ENCODE measurements at regions not wholly inside any gene's neighbourhood (a gene's known extent, or its start where the extent isn't known, plus 50 kb on each side); places are given as distances from the start of the nearest gene placed in this dataset.

DNA sequence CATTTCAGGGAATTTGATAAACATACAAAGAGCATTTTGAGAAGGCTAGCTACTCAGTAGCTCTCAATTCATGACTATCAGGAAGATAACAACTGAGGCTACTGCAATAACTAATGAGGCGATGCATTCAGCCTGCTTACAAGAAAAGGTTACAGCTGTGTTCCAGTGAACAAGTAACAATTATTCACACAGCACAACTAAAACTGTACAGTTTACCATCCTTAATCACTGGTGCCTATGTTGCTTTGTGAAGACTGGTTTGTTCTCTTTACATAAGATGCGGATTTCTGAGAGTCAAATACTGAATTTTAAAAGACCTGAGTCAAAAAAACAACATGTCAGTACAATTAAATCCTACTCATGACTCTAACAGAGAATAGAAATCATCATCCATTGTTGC lies 526.3 kb downstream of the OTOL1 start:
- TF ChIP-seq KLF8 (tag by site-specific recombination; IDR thresholded peaks at IDR 0.05) (no peak), ZBTB20 (tag by site-specific recombination; IDR thresholded peaks at IDR 0.05) (no peak), ZNF10 (tag by site-specific recombination; IDR thresholded peaks at IDR 0.05) (no peak), ZBTB7A (tag by site-specific recombination; IDR thresholded peaks at IDR 0.05; ENCODE audit: low read depth) (no peak), ZFP3 (tag by site-specific recombination; IDR thresholded peaks at IDR 0.05; ENCODE audit: low read depth) (no peak)
- TF ChIP-seq, protein P1, sequence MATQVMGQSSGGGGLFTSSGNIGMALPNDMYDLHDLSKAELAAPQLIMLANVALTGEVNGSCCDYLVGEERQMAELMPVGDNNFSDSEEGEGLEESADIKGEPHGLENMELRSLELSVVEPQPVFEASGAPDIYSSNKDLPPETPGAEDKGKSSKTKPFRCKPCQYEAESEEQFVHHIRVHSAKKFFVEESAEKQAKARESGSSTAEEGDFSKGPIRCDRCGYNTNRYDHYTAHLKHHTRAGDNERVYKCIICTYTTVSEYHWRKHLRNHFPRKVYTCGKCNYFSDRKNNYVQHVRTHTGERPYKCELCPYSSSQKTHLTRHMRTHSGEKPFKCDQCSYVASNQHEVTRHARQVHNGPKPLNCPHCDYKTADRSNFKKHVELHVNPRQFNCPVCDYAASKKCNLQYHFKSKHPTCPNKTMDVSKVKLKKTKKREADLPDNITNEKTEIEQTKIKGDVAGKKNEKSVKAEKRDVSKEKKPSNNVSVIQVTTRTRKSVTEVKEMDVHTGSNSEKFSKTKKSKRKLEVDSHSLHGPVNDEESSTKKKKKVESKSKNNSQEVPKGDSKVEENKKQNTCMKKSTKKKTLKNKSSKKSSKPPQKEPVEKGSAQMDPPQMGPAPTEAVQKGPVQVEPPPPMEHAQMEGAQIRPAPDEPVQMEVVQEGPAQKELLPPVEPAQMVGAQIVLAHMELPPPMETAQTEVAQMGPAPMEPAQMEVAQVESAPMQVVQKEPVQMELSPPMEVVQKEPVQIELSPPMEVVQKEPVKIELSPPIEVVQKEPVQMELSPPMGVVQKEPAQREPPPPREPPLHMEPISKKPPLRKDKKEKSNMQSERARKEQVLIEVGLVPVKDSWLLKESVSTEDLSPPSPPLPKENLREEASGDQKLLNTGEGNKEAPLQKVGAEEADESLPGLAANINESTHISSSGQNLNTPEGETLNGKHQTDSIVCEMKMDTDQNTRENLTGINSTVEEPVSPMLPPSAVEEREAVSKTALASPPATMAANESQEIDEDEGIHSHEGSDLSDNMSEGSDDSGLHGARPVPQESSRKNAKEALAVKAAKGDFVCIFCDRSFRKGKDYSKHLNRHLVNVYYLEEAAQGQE (tag by site-specific recombination; IDR thresholded peaks at IDR 0.05) = no peak
- TF ChIP-seq, protein P2, sequence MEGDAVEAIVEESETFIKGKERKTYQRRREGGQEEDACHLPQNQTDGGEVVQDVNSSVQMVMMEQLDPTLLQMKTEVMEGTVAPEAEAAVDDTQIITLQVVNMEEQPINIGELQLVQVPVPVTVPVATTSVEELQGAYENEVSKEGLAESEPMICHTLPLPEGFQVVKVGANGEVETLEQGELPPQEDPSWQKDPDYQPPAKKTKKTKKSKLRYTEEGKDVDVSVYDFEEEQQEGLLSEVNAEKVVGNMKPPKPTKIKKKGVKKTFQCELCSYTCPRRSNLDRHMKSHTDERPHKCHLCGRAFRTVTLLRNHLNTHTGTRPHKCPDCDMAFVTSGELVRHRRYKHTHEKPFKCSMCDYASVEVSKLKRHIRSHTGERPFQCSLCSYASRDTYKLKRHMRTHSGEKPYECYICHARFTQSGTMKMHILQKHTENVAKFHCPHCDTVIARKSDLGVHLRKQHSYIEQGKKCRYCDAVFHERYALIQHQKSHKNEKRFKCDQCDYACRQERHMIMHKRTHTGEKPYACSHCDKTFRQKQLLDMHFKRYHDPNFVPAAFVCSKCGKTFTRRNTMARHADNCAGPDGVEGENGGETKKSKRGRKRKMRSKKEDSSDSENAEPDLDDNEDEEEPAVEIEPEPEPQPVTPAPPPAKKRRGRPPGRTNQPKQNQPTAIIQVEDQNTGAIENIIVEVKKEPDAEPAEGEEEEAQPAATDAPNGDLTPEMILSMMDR (tag by site-specific recombination; IDR thresholded peaks at IDR 0.05) = no peak
- TF ChIP-seq, protein P3, sequence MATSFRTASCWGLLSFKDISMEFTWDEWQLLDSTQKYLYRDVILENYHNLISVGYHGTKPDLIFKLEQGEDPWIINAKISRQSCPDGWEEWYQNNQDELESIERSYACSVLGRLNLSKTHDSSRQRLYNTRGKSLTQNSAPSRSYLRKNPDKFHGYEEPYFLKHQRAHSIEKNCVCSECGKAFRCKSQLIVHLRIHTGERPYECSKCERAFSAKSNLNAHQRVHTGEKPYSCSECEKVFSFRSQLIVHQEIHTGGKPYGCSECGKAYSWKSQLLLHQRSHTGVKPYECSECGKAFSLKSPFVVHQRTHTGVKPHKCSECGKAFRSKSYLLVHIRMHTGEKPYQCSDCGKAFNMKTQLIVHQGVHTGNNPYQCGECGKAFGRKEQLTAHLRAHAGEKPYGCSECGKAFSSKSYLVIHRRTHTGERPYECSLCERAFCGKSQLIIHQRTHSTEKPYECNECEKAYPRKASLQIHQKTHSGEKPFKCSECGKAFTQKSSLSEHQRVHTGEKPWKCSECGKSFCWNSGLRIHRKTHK (tag by site-specific recombination; IDR thresholded peaks at IDR 0.05) = no peak
